ENCODE measurements at regions not wholly inside any gene's neighbourhood (a gene's known extent, or its start where the extent isn't known, plus 50 kb on each side); places are given as distances from the start of the nearest gene placed in this dataset.

DNA sequence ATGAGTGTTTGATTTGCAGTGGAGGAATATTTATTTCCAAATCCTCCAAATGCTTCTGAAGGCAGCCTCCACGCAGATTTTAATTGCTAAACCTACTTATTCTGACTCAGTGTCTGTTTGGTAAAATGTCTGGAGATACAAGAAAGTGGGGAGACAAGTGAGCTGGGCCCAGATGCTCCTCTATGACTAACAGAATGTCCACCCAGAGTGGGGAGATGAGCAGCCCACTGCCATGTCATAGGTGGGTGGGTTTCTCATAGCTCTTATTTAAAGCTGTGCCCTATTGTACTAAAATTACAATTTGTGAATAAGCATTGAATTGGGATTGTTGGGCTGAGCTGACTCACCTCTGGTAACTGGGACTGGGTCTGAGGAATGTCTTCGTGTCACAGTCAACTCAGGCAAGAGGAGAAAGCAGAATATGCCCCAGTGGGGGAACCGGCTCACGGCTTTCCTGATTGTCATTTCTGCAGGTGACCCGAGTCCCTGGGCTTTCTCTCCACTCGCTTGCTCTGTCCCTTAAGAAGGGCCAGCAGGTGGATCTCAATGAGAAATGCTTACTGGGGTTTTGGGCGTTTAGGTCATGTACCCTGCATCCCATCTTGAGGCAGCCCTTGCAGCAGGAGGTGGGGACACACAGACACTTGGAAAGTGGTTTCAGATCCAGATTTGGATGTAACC is 116.3 kb upstream of the SPRED2 start:
- DNase-seq = no peak

DNA sequence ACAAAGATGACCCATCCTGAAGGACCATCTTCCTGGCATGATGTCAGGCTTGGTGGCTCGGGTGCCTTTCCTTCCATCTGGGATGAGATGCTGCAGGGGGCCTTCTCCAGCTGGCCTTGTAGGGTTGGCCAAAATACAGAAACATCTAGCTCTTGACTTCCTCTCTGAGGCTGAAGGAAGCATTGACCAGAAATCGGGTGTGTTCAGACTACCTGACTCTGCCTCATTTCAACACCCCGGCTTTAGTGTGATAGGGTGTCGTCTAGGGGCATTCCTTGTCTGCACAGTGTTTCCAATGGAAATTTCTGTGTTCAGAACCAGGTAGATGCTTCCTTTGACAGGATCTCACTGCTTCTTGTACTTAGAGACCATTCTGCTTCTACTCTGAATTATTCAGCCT is 115.7 kb upstream of the SPRED2 start:
- no peak for DNase-seq

DNA sequence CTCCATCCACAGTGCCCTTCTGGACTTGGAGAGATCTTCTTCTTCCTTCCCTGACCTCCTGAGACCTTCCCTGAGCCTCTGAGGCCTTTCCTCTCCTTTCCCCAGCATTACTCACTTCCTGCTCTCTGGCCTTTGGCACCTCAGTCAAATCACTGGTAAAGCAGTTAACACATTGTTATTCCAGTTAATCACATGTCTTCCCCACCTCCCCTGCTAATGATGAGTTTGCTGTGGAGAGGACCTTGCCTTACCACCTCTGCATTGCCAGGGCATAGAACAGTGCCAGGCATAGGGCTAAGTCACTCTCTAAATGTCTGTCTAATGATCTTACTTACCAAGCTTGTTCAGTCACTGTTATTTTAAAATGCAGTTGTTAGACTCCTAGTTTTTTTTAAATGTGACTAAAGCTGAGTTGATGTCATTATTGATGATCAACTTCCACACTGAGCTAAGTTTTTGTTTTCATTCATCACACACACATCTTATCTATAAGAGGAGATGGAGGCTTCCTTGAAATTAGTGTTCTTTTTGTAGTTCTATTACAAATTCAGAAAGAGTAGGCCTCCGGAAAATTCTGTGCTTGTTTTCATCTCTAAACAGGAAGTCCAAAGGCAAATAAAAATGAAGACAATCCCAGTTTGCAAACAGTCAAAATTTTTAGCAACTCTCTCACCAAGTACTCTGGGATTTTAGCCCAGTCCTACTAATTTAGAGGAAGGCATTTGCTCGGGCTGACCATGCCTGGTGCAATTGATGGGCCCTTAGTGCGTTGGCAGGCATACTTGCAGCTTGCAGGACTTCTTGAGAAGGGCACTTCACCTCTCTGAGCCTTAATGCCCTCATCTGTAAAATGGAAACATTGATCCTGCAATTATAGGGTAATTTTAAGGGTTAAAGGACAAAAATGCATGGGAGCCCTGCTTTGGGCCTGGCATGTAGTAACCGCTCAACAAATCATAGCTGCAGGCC is 113.7 kb upstream of the SPRED2 start:
- peak; percentile 2 for DNase-seq

DNA sequence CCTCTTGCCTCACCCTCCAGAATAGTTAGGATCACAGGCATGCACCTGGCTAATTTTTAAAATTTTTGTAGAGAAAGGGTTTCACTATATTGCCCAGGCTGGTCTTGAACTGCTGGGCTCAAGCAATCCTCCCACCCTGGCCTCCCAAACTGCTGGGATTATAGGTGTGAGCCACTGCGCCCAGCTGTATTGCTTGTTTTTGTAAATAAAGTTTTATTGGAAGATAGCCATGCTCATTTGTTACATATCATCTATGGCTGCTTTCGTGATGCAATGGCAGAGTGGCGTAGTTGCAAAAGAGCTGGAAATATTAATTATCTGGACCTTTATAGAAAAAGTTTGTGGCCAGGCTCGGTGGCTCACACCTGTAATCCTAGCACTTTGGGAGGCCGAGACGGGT is 109.4 kb upstream of the SPRED2 start:
- DNase-seq = no peak

DNA sequence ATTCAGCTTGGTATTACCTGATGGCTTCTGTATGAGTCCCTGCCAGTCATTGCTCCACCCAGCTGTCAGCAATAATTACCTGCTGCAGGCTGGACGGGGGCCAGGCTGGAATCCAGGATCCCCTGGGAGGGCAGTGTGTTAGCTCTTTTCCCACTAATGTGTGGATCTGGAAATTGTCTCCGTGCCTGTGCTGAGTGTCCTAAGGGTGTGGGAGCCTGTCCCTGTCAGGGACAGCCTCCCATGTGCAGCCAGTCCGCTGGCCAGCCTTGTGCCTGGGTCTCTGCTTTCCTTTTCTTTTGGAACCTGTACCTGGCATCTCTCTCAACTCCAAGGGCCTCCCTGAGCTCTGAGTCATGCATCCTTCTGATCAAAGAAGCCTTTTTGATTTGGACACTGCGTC is 107.2 kb upstream of the SPRED2 start:
- DNase-seq = no peak

DNA sequence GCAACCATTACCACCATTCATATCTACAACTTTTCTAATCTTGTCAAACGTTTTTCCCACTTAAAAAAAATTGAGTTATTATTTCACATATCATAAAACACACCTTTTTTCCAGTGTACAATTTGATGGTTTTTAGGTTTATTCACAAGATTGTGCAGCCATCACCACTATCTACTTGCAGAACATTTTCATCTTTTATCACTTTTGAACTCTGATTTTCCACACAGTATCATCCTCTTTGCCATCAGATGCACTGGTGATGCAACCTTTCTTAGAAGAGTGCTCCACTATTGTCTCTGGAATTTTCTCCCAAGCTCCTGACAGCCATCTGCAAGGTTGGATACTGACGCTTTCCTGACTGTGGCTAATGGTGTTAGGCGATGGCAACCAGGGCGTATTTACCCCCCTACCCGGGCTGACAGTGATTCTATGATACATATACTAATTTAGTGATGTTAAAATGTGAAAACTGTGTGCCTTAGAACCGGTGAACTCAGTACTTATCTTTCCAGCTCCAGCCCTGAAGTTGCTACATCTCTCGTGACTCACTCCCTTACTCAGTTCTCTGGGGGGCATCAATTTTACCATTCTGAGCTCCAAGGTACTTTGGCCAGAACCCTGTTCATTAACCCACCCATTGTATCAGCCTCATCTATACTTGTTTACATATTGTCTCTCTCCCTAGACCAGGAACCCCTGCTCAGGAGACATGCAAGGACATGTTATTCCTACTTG is 105.4 kb upstream of the SPRED2 start:
- no peak for DNase-seq

DNA sequence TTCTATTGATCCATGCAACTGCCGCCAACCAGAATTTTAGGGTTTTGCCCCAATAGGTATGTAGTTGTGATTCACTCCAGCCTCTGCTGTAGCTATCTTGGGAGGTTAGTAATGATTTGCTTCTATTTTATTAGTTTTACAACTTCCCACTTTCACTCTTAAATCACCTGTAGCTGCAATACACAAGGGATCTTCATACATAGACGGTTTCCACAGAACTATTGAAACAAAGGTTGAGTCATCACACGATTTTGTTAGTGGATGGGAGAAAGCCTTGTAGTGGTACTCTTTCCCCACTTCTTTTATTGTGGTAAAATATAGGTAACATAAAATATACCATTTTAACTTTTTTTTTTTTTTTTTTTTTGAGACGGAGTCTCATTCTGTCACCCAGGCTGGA is 104.2 kb upstream of the SPRED2 start:
- DNase-seq = peak; percentile 22

DNA sequence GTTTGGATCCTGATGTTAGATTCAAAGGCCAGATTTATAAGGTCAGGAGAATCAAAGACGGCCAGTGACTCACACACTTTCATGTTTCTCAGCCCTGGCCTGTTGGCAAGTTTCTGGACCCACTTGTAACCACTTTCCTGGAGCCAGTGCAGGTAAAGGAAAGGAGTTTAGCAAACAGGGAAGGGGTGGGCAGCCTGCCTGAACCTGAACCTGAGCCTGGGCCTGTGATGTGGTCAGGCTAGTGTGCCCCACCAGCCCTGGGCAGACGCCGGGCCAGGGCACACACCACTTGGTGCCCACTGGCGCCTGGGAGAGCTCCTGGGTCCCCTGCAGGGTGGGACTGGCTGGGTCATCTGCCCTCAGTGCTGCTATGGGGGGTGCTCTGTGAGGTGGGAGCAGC is 100.5 kb upstream of the SPRED2 start:
- no peak for DNase-seq

DNA sequence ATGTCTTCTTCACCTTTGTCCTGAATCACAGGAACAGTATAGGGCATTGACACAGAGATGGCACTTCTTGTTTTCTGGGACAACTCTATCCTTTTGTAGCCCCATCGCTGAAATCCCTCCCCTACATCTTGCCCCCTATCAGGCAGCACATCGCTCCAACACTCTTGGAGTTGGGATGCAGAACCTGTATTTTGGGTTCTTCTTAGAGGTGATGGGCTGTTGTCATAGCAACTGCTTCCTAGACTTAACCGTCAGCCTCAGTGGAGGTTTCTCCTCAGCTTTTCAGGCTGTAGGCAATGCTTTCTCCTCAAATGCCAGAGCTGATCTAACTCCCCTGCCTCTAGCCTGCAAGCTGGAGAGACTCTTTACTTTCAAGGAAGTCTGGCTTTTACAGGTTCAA is 99.9 kb upstream of the SPRED2 start:
- DNase-seq = no peak

DNA sequence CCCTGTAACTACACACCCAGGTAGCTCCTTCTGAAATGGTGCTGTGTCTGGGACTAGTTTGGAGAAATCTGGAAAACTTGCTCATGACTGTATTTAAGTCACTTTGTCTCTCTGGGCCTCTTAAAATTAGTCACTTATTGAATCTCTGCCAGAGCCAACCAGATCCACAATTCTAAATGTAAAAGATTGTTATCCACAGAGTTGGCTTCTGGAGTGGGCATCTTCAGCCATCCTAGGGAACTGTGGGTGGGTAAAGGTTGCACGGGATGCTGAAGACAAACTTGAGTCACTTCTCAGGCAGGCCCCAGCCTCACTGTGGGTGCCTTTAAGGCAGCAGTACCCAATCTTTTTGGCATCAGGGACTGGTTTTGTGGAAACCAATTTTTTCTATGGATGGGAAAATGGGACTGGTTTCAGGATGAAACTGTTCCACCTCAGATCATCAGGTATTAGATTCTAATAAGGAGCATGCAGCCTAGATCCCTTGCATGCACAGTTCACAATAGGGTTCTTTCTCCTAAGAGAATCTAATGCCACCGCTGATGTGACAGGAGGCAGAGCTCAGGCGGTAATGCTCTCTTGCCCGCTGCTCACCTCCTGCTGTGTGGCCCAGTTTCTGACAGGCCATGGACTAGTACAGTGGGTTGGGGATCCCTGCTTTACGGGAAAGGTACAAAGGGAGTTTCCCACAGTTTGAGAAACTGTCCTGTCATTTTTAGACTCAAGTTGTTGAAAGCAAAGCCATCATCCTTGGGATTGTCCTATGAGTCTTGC is 98.3 kb upstream of the SPRED2 start:
- no peak for DNase-seq

DNA sequence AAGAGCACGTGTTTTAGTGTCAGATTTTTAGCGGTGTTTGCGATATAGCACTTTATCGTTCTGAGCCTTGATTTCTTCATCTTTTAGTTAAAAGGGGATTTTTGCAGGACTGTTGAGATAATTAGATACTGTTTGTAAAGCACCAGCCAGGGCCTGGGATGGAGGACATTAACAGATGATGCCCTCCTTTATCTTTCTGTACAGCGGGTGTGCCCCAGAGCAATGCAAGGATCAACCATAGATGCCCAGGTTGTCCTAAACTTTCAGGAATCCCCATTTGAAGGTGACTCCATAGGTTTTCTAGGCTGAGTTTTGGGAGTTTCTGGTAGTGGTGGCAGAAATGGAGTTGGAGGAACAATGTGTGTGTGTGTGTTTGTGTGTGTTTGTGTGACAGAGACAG is 97.0 kb upstream of the SPRED2 start:
- DNase-seq = no peak

DNA sequence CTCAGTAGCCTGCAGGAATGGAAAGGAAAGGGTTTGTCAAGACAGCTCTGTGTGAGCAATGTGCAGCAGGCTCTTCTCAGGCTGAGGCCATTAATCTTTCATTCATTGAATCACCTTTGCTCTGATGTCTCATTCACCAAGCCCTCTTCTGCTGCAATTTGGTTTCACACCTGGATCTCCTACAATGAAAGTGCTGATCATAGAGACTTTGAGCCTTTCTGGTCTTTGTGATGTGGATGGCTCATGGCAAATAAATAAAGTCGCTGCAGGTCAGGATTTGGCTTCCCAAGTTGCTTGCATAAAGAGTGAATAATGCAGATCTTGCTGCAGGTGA is 95.8 kb upstream of the SPRED2 start:
- DNase-seq = no peak

DNA sequence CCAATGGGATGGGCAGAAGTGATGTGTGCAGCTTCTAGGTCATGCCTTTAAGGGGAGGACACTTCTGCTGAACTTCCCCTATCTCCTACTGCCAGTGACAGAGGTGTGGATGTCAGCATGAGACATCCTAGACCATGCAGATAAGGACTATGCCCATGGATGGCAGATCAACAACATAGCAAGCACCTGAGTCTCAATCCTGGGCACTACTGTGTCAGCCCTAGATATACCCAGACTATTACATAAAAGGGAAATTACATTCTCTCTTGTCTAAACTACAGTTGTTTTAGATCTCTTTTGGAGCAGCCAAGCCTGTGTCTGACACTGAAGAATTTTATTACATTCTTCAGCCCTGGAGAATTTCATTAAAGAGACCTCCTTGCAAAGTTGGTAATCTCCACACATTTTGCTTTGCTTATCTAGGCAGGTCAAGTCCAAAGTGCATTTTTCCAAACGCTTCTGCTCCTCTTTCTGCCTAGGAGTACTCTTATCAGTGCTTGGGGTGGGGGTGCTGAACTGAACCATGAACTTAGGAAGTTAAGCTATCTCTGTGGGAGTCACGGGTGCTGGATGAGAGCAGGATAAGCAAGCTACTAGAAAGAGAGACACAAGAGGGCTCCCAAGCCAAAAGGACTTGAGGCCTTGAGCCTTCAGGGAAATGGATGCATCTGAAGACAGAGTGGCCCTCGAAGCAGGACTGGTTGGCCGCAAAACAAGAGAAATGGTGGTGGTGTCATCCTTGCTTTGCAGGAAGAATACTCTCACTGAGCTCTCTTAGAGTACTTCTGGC is 95.2 kb upstream of the SPRED2 start:
- DNase-seq = no peak

DNA sequence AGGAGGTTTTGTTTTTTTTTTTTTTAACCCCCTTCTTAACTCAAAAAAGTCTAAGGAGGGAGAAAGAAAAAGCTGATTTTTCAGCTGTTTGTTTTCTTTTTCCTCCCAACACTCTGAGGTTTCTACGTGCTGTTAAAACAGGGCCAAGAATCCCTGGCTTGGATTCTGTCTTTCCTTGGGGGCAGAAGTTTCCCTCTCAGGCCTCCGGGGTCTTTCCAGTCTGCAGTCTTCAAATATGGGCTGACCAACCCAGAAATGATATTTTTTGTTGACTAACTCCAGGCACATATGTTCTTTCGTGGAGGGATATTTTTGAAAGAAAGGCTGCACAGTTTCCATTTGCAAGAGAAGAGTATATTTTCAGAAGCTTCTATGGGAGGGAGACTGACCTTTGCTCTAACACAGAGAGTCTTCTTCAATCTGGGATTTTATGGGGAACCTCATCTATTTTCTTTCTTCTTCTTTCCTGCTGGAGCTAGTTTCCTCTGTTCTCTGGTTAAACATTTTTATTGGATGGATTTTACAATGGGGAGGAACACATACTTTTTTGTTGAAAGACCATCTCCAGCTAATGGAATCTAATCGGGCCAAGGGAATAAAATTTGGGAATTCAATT is 93.3 kb upstream of the SPRED2 start:
- DNase-seq = no peak

DNA sequence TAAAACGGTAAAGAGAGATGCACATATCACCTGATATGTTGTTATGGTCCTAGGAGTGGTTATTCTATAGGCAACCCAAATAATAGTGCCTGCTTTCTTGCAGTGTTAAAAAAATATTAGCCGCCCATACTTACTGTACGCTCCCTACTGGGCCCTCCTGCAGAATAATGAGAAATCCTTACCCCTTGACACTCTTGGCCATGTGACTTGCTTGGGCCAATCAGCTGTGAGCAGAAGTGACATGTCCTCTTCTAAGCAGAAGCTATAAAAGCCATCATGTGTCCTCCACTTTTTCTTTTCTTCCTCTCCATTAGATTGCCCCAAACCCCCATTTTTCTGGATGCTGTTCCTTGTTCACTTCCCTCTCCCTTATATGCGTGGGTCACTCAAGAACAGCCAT is 90.5 kb upstream of the SPRED2 start:
- no peak for DNase-seq

DNA sequence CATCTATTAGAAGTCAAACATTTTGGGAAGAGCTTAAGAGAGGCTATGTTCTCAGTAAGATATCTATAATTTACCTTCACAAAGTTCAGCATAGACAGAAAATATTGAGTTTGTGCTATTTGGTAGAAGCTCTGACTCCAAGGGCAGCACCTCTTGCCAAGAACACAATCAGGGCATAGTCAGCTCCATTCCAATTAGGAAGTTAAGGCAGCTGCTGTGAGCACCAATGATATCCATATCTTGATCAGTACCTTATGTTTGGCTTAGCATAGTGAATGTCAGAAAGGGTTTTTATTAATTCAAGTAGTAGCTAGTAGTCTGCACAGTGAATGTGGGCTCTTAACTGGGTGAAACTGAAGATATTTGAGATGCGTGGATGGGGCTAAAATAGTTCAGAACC is 86.4 kb upstream of the SPRED2 start:
- no peak for DNase-seq

DNA sequence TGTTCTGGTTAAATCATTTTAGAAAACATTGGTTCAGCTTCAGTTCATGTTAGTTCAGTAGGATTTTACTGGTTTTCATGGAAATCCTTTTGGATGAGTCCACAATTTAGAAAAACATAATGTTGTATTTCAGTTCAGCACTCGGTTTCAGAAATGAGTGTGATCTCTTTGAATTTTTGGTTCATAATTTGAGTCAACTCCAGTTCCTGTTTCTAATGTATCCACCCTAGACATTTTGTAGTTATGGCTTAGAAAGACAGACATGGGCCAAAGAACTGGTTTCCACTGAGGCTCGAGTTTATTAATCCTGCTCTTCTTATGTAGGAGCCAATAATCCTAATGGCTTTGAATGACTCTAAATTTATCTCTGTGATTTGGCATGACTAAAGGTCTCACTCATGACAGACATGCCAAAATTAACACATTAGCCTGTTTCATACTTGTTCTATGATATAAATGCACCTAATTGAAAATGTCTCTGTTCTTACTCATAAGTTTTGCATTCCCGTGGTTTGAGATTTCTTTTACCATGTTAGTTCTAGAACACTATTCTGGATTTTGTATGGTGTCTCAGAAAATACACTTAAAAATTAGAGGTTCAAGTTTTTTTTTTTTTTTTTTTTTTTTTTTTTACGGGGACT is 82.3 kb upstream of the SPRED2 start:
- peak; percentile 33 for DNase-seq

DNA sequence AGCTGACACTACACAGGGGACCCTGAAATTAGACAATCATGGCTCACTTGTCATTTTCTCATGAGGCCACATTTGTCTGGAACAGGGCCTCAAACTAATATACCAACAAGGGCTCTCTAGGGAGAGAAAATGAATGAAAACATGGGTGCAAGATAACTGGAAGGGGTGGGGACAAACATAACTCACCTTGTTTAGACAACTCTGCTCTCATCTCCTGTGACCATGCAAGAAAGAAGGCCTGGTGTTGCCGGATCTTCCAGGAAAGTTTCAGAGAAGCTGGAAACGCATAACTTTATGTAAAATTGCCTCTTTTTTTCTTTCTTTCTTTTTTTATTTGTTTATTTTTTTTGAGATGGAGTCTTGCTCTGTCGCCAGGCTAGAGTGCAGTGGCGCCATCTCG is 80.4 kb upstream of the SPRED2 start:
- DNase-seq = no peak

DNA sequence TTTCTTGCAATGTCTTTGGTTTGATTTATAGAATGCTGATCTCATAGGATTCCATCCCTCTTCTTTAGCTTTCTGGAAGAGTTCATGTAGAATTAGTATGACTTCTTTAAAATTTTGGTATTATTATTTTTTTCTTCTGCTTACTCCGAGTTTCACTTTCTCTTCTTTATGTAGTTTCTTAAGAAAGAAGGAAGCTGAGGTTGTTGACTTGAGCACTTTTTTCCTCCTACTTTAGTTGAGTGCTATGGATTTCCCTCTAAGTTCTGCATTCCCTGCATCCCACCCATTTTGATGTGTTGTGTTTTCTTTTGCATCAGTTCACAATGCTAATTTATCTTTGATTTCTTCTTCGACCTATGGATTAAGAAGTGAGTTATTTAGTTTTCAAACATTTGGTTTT is 78.9 kb upstream of the SPRED2 start:
- no peak for DNase-seq

DNA sequence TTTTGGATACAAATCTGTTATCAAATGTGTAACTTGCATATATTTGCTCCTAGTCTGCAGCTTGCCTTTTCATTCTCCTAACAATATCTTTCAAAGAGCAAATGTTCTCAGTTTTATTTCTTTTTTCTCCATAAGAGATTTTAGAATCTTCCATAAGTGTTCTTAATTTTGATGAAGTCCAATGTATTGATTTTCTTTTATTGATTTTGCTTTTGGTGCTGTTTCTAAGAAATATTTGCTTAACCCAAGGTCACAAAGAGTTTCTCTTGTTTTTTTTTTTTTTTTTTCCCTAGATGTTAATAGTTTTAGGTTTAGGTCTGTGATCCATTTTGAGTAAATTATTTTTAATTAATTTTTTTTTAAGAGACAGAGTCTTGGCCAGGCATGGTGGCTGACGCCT is 75.8 kb upstream of the SPRED2 start:
- no peak for DNase-seq
